ENCODE measurements at regions not wholly inside any gene's neighbourhood (a gene's known extent, or its start where the extent isn't known, plus 50 kb on each side); places are given as distances from the start of the nearest gene placed in this dataset.

- TF ChIP-seq ZSCAN20 (CRISPR knock-in tag; IDR thresholded peaks at IDR 0.05), result no peak
- no peak for TF ChIP-seq CTCF (IDR thresholded peaks at IDR 0.05)
- TF ChIP-seq EHMT2 (IDR thresholded peaks at IDR 0.05; ENCODE audit: low read depth), result no peak
- no peak for TF ChIP-seq HDAC2 (IDR thresholded peaks at IDR 0.05)
- TF ChIP-seq POLR2A (IDR thresholded peaks at IDR 0.05; ENCODE audit: low read length), result no peak
- no peak for TF ChIP-seq ELK1 (IDR thresholded peaks at IDR 0.05; ENCODE audit: low read depth, low read length)
- no peak for TF ChIP-seq CBX8 (IDR thresholded peaks at IDR 0.05)
- TF ChIP-seq EP300 (IDR thresholded peaks at IDR 0.05), result no peak
- TF ChIP-seq JUNB (IDR thresholded peaks at IDR 0.05), result no peak
- TF ChIP-seq ZNF302 (CRISPR knock-in tag; IDR thresholded peaks at IDR 0.05), result no peak
- no peak for TF ChIP-seq PHF8 (IDR thresholded peaks at IDR 0.05; ENCODE audit: borderline replicate concordance, low read depth)
- TF ChIP-seq FOSB (CRISPR knock-in tag; IDR thresholded peaks at IDR 0.05), result no peak
- no peak for TF ChIP-seq RFX5 (IDR thresholded peaks at IDR 0.05)
- TF ChIP-seq CEBPB (IDR thresholded peaks at IDR 0.05), result no peak
Observed at GRCh38 chr3:98695796-98696195, 67.3 kb upstream of the ST3GAL6 start.
